Hematopoietic multipotent progenitor cell (in vitro differentiated cells): ENCODE measurements at regions not wholly inside any gene's neighbourhood (a gene's known extent, or its start where the extent isn't known, plus 50 kb on each side); places are given as distances from the start of the nearest gene placed in this dataset.
"Not testable (repeated sequence)": the region's sequence is repeated elsewhere in the genome, so short reads cannot be mapped to it uniquely, and the experiment has no call there.

Experiments
- DNase-seq, 3 donors: peaks; one replicate each; pipeline ENCODE4 v3.0.0-alpha.2; 2011 to 2015; ENCODE audit warnings: low read depth in 2 of 3, low spot score in 2 of 3

DNA sequence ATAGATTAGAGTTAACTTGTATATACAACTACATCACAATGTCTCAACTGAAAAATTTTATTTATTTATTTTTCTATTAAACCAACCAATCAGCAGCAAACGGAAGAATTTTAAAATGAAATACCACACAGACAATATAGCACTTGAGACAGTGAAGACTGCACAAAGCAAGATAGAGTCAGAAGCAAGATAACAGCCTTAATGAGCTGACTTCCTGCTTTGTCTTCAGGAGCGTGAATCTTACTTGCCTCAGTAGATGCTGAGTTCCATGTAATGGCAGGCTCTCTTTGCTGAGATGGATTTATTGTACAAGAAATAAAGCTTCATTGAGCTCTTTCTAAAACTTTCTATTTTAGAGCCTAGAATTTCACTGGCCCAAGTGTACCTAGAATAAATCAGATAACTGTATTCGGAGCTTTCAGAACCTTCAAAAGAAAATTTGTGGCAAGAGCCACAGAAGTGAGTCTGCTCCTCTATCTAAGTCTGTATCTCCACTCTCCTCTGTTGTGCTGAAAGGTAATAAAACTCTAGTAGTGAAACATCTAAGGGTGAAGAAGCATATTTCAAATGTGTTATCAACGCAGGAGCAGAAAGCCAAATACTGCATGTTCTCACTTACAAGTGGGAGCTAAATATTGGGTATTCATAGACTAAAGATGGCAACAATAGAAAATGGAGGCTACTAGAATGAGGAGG lies 83.3 kb upstream of the ANKRD55 start:
- DNase-seq, result no peak

DNA sequence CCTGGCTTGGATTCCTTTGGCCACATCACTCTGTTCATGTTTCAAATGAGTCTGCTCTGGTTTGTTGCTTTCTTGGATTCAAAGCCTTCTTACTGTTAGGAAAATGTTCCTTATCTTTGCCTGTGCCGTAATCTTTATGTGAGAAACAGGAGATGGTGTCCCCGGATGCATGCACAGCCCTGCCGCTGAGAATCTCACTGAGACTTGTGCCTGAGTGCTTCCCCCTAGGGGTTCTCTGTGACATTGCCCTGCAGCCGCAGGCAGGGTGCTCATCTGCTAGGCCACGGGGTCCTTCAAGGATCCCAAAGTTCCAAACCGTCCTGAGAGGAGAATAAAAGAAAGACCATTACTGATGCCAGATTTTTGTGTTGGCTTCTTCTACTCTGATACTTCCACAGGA lies 81.4 kb upstream of the ANKRD55 start:
- DNase-seq, result no peak

DNA sequence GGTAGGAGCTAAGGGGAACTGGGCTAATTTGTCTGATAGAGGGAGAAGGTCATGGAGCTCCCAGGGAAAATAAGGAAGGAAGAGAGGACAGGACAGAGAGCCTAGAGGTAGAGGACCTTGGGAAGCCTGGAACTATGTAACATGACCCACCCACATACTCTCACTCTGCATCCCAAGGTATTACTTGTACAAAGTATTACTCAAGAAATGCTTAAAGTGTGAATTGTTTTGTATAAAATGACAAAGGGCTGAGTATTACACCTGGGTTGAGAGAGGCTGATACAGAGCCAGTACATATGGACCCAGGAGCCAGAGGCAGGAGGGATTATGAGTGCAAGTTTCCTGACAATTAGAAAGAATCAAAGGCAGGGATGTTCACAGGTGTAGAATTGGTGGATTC lies 80.5 kb upstream of the ANKRD55 start:
- no peak for DNase-seq

DNA sequence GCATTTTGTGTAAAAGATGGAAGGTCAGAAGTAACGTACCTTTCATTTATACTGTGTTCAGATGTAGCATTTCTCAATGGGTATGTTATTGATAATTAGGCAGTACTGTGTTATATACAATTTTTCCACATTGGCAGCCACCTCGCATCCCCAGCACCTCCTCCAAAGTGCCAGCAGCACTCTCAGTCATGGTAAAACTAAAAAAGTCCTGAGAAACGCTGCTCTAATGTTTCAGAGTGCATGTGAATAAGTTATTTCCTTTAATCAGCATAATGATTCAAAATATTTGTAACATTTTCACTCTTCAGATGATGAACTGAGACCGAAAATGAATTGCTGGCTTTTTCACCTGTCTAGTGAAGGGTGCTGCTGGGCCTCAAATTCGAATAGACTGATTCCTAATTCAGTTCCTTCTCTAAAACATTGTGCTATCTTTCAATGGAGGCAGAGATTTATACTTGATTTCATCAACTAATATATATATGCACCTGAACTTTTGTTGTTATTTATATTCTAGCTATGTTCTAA lies 79.9 kb upstream of the ANKRD55 start:
- DNase-seq, result no peak

DNA sequence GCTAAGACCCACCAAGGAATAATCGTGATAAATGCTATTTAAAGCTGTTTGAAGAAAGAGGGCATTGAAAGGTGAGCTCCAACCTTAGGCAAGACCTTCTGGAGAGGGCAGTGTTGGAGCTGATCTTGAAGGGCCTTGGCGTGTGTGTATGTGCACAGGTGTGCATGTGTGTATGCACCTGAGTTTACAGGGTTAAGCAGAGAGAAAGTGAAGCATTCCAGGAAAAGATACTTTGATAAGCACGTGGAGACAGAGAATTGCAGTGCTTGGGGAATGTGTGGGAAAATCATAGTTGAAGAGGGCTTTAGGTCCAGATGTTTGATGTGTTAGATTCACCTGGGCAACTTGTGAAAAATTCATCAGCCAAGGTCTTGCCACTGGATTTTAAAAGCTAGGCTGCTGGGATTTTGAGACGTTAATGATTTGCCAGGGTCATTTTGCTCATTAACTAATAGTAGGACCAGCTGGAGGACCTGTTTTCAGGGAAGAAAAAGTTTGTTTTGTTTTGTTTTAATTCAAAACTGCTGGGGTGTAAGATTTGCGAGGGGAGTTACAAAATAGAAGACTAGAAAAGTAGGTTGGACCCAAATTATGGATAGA lies 78.3 kb upstream of the ANKRD55 start:
- no peak for DNase-seq

DNA sequence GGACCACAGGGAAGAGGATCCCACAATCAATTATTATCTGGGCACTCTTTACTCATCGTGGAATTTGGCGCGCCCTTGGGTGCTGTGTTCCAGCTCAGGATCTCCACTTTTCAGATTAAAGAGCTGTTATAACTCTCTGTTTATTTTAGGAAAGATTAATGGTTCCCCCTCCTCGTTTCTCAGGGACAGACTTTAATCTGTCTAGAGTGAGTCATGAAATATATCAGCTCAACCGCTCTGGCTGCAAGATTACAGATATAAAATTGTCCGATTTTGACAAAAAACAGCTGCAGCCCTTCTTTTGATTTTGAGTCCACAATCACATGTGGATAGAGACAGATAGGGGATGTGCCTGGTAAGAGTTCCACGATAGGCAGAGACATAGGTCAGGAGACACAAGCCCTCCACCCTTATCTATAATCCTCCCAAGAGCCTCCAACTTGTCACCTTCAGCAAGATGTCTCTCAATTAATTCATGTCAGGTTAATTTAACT lies 77.6 kb upstream of the ANKRD55 start:
- peak in 1 of 3 donors; percentile 14 for DNase-seq

DNA sequence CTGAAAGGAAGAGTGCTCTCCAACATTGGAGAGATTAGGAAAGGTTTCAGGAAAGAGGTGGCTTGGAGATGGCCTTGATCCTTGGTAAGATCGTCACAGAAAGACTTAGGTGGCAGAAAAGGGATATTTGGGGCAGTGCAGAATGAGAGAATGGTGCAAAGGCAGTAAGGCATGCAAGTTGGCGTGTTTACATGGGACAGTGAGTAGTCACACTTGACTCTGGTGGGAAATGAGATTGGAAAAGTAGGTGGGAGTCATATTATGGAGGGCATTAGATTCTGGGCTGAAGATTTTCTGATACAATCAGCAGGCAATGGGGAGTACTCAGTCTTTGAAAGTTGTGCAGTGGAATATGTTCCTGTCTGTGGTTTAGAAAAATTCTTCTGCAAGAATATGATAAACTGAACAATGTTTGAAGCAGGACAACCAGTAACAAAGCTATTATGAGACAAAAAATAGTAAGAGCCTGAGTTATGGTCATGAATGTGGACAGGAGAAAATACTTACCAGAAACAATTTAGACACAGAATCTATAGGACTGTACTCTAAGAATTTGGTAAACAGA lies 76.2 kb upstream of the ANKRD55 start:
- DNase-seq, result peak in 1 of 3 donors; percentile 53

DNA sequence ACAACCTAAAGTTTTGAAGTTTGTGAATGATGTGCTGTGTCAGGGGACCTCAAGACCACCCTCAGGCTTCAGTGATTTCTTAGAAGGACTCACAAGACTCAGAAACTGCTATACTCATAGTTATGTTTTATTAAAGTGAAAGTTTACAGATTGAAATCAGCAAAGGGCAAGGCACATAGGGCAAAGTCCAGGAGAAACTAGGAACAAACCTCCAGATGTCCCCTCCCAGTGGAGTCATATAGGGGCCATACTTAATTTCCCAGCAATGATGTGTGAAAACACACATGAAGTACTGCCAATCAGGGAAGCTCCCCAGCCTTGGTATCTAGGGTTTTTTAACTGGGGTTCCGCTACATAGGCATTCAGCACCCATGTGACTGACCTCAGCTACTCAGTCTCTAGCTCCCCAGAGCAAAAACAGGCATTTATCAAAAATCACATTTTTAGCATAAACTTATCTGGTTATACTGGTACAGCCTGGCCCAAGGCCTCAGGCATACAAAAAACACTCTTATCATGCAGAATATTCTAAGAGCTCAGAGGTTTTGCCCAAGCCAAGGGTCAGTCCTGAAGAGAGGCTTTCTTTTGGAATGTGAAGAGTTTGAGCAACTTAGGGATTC lies 74.7 kb upstream of the ANKRD55 start:
- no peak for DNase-seq

DNA sequence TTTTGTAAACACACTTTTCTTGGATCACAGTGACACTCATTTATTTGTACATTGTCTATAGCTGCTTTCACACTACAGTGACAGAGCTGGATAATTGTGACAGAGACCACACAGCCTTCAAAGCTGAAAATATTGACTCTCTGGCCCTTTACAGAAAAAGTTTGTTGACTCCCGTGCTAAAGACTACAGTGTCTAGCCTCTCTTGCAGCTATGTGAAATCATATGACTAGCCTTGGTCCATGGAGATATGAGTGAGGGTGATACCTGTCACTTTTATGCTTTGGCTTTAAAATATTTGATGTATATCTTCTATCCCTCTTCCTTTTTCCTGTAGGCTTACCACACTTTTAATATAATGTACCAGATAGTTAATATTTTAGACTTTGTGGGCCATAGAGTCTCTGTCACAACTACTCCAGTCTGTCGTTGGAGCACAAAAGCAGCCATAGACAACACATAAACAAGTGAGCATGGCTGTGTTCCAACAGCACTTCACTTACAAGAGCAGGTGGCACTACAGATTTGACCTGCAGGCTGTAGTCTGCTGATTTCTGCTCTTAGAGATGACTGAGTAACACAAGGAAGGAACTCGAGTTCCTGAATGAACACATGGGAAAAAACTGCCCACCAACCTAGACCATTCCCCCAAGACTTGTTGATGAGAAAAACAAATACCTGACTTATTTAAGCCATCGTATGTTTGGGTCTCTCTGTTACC lies 73.5 kb upstream of the ANKRD55 start:
- DNase-seq, result no peak

DNA sequence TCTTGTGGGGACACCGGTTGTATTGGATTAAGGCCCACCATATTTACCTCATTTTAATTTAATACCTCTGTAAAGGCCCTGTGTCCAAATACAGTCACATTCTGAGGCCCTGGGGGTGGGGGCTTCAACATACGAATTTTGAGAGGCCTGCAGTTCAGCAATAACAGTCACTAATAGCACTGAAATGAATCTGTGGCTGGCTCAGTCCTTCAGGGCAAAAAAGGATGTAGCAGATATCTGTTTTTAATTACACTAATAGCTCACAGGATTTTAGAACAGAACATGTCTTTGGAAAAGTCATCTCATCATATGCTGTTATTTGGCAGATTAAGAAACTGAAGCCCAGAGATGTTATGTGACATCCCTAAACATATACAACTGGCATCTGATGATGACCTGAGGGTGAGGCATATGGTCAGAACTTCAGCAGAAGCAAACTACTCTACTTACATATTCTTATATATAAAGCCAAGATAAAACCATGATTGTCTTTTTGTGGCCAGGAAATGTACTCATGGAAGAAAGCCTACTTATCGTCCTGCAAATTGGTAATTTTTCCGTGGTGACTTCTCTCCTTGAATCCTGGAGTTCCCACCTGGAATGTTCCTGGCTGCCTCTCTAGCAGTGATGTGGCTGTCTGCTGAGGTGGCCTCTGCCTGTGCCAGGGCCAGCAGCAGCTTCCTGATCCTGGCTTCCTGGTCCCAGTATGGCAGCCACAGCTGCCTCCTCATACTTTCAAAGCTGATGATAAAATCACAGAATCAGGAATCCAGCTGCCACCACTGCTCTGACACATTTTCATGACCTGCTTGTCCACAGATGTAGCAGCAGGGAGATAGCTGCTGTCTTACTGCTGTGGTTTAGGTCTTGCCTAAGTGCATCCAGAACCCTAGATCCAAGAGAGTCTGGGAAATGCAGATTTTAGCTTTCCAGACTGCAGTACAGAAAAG lies 72.1 kb upstream of the ANKRD55 start:
- no peak for DNase-seq

DNA sequence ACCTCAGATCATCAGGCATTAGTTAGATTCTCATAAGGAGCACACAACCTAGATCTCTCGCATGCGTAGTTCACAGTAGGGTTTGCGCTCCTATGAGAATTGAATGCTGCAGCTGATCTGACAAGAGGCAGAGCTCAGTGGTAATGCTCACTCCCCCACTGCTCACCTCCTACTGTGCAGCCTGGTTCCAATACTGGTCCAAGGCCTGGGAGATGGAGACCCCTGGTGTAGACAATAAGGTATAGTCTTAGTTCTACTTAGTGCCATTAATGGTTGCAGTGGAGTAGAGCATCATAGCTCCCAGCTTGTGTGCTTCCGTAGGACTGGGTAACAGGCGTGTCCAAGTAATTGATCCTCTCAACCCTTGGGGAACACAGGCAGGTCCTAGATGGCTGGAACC lies 70.4 kb upstream of the ANKRD55 start:
- DNase-seq, result no peak

DNA sequence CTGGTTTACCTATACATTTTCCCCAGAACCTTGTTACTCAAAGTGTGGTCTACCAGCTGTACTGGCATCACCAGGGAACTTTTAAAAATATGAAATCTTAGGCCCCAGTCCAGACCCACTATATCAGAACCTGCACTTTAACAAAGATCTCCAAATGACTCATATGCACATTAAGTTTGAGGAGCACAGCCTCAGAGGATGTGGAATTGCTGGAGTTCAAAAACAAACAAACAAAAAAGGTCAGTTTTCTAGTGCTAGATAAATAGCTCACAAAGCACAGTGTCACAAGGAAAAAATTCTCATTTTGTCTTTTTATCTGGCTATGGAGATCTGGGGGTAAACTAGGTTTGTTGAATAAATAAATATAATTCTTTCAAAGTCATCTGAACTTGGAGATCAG lies 68.9 kb upstream of the ANKRD55 start:
- no peak for DNase-seq

DNA sequence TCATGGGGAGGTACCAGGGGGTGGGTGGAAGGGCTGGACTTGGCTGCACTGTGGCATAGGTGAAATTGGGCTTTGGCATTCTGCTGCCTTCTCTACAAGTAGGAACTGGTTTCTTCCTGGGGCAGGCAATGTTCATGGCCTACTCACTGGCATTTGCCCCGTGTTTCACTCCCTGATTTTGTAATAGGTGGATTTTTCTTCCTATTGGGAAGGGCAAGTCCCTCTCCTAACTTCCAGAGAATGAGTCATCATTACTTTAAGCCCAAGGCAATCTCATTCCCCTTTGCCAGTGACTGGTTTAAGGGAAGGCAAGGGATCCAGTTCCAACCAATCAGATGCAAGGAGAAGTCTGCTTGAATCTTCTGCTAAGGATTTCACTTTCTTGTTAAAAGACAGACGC lies 67.9 kb upstream of the ANKRD55 start:
- no peak for DNase-seq

DNA sequence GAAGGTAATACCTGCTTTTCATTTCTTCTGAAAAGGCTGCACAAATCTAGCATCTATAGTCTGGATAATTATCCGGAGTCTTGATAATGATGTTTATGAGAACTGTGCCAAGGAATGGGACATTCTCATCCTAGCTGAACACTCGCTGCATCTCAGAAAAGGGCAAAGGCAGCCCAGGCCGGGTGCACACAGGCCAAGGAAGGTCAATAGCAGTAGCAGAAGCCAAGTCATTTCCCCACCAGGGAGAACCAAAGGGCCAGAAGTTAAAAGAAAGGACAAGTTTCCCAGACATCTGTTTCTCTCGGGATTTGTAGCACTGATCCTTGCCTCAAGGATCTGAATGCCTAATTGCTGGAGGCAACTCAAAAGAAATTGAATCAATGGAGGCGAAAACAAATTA lies 66.1 kb upstream of the ANKRD55 start:
- DNase-seq, result no peak

DNA sequence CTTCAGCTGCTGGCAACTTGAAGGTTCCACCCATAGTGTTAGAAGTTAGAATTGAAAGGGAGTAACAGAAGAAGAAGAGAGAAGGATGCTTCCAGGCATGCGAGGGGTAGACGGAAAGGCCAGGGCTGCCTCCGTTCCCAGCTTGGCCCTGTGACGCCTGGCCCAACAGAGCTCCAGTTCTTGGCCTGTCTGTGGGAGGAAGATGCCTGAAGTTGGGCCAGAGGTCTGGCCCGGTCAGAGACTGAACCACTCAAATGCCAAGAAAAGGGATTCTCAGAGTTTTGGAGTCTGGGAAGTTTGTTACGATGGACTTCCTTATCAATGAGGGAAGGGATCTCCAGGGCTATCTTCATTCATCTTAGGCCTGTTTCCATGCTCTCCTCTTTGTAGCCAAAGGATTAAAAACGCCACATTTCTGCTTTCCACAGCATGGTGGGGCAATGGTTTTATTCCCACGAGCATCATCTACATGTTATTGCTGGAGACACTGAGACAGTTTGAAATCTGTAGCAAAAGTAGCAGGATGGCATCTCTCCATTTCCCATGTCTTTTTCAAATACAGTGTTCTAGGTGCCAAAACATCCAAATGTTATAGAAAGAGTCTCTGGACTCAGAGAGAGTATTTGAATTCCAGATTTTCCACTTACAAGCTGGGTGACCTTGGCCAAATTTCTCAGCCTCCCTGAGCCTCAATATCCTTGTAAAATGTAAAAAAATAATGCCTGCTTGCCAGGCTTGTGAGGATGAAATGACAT lies 65.4 kb upstream of the ANKRD55 start:
- DNase-seq, result no peak

DNA sequence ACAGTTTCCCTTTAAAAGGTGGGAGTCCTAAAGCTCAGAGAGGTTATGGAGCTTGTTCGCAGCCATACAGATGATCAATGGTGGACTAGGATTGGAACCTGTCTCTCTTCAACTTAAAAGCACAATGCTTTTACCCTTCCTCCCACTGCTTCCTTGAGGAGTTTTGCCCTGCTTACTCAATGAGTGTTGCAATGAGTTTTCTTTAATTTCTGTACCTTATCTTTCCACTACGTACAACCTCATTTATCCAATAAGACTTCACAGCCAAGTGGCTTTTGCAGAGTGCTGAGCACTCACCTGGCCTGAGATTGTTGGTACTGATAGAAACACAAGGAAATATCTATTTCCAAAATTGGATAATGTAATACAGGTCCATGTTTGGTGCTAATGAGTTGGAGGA lies 64.7 kb upstream of the ANKRD55 start:
- DNase-seq, result no peak

DNA sequence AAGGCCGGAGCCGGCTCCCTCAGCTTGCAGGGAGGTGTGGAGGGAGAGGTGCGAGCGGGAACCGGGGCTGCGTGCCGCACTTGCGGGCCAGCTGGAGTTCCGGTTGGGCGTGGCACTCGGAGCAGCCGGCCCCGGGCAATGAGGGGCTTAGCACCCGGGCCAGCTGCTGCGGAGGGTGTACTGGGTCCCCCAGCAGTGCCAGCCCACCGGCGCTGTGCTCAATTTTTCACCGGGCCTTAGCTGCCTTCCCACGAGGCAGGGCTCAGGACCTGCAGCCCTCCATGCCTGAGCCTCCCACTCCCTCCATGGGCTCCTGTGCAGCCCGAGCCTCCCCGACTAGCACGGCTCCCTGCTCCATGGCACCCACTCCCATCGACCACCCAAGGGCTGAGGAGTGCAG lies 62.2 kb upstream of the ANKRD55 start:
- not testable (repeated sequence) for DNase-seq

DNA sequence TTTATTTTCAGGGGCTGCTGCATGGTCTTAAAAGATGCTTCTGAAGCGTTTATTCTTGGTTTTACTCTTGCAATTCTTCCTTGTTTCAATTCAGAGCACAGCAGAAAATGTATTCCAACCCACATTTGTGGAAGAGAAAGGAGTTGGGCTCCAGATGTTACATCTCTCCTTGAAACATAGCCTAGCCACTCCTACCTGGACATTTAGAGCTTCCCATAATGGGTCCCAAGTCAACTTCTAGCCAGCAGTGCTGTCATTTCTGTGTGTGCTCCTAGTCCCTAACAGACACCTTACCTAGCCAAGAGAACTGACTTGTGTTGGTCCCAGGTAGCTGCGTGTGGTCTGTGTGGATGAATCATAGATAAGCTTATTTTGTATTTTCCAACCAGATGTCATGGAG lies 61.2 kb upstream of the ANKRD55 start:
- no peak for DNase-seq

DNA sequence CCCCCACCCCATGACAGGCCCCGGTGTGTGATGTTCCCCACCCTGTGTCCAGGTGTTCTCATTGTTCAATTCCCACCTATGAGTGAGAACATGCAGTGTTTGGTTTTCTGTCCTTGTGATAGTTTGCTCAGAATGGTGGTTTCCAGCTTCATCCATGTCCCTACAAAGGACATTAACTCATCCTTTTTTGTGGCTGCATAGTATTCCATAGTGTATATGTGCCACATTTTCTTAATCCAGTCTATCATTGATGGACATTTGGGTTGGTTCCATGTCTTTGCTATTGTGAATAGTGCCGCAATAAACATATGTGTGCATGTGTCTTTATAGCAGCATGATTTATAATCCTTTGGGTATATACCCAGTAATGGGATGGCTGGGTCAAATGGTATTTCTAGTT lies 59.7 kb upstream of the ANKRD55 start:
- not testable (repeated sequence) for DNase-seq
